Superior temporal gyrus (tissue), 1 donor: ENCODE measurements at regions not wholly inside any gene's neighbourhood (a gene's known extent, or its start where the extent isn't known, plus 50 kb on each side); places are given as distances from the start of the nearest gene placed in this dataset.
"Not testable (repeated sequence)": the region's sequence is repeated elsewhere in the genome, so short reads cannot be mapped to it uniquely, and the experiment has no call there.

ENCODE experiments used
- DNase-seq: peaks from one replicate; pipeline ENCODE4 v3.0.0-alpha.2; 2016; ENCODE audit errors: extremely low spot score

DNA sequence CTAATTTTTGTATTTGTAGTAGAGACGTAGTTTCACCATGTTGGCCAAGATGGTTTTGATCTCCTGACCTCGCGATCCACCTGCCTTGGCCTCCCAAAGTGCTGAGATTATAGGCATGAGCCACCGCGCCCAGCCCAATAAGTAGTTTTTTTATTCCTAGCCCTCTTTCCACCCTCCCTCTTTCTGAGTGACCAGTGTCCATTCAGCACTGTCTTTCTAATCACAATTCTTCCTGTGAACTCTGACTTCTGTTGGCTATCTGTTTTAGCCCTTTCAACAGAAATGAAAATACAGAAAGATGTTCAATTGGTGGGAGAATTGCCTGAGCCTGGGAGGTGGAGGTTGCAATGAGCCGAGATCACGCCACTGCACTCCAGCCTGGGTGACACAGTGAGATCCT, 122.3 kb upstream of the LIFR start:
- DNase-seq, result peak; percentile 66

DNA sequence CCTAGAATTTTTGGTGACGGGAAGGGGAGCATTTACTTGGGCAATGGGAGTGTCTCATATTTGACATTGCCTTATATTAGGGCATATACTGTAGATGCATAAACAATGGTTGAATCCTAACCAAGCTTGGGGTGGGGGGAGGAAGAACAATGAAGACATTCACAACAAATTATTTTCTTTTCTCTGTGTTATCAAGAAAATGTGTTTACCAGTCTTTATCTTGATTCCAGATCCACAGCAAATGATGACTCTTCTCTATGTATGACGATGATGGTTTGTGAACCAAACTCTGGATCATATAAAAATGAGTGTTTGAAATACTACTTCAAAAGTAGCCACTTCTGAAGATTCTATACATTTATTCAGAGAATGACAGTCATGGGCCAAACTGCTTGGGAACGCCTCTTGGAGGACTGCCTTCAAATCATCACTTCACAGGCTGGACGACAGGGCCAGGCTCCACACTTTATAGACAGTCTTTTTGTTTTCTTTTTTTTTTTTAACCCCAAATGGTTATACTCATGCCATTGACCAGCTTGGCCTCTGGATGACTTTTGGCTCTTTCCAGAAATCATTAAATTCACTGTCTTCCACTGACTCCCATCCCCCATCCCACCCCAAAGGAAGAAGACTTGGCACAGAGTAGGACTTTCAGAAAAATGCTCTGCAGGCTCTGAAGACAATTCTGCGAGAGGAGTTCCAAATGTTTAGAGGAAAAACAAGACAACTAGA, 123.8 kb upstream of the LIFR start:
- DNase-seq, result peak; percentile 85

DNA sequence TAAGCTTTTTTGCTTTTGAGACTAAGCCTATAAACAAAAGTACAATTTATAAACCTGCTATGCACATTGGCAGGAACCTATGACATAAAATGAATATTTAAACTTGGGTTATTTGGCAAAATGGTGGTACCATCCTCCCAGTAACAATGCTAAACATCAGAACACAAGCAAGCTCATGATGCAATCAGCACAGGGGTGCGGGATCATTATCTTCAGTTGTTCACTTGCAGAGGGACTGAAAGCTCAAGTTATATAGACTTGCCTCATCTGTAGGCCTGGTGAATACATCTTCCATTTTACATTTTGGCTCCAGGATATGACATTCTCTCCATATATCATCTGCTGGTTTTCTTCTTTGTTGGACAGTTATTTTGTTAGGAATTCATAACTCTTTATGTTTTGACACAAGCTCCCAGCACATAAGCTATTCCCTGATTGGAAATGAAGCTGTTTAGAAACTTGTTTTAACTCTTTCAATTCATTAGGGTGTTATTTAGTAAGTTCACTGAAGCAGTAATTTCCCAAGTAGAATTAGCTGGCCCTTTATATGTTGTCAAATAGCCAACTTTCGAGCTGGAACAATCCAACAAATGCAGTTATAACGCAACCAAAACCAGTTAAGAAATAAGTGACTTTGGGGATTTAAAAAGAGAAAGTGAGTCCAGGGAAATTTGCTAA, 124.7 kb upstream of the LIFR start:
- peak; percentile 56 for DNase-seq

DNA sequence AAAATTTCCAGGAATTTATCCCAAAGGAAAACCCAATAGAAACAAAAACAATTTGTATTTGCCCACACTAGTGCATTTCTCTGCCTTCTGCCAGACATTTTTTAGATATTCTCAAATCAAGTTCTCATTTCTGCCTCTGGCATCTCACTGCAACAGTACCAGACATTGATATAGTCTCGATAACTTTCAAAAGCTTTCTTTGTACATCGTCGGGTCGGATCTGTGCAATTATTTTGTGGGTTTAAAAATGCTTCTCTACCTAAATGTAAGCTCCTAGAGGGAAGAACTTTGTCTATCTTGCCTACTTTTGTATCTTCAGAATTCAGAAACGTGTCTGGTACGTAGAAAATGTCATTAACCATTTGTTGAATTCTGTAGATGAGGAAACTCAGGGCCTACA, 125.5 kb upstream of the LIFR start:
- peak; percentile 49 for DNase-seq

DNA sequence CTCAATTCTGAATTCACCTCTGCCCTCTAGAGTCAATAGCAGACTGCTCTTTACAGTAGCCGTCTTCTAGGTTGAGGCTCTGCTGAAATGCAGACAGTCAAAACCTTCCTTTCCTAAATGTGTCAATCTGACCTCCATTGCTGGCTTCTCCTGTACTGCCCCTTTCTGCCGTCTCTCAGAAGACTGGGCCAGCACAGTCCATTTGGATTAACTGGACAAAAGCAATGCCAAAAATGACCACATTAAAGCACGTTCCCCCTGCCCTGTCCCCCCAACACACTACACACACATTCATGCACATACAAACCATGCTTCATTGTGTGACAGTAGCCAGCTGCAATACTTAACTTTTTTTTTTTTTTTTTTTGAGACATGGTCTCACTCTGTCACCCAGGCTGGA, 130.2 kb upstream of the LIFR start:
- no peak for DNase-seq

DNA sequence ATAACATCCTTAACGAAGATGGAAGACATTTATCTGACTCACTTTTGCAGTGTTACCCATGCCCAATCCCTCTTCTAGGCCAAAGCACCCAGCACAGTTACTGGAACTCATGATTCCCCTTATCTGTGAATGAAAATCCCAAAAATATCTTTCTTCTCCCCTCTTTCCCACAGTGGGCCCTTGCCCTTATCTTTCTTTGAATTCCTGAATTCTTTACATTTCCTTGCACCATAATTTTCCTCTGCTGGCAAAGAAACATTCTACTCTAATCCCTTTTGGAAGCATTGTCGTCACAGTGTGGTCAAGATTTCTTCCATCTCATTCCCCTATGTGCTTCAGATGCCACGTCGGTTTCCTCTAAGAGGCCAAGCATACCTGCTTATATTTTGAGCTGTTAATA, 135.9 kb upstream of the LIFR start:
- no peak for DNase-seq

DNA sequence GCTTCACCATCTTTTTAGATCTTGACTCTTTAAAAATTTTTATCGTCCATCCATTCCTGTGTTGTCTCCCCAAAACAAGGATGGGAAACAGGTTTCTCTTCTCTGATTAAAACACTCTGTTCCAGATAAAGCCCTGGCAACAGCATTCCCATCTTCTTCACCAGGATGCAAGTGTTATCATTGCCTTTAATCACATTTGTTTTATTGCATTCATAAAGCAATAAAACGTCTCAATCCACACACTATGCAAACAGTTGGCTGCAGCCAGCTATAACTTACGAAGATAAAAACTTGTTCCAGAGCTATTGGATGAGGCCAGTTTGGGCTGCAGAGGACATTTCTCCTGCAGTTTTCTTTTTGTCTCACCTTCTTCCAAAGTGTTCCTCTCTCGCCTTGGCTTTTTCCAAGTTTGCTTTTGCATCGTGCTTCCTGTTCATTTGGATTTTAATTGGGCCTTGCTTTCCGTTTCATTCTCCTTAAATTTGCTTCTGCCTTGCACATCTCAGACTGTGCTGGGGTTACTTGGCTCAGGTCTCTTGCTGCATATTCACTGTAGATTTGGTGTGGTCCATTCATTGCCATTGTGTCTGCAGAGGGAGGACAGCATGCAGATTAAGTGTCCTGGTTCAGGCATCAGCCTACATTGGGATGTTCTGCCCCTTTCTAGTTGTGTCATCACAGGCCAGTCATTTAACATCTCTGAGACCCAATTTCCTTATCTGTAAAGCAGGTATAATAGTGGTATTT, 136.5 kb upstream of the LIFR start:
- DNase-seq, result no peak

DNA sequence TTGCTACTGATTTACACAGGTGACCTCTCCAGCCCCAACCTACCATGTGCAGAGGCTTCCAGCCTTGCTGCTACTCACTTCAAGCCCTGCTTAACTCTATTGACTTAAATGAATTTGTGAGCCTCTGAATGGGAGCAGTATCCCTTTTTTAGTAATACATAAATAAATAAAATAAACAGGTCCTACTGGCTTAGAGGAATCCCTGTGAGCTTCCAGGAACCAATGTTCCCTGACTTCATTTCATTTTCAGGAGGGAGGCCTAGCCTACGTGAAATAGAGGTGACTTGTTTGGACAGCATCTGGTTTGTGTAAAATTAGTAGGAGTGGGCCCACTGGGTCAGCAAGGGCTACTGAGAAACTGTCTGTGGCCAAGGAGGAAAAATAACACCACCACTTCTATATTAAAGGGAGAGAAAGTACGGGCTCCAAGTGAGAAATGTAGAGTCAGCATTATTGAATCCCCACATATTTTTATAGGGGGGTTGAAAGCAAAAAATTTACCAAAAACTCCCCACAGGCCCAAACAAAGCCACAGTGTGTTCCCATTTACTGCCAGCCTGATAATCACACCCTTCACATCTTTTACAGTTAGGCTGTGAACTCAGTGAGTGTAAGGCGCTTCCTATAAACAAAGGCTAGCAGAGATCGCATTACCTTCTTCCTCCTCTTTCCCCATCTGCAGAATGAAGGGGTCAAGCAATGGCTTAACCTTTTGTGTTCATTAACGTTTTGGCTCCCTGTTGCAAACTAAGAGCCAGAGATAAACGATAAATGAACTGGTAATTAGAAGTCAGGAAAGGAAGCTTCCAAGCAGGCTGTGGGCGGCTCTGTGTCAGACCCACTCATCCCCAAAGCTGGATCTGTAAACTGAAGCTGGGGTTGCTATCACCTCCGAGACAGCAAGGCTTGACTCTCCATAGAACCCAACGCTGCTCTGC, 138.8 kb upstream of the LIFR start:
- DNase-seq, result no peak

DNA sequence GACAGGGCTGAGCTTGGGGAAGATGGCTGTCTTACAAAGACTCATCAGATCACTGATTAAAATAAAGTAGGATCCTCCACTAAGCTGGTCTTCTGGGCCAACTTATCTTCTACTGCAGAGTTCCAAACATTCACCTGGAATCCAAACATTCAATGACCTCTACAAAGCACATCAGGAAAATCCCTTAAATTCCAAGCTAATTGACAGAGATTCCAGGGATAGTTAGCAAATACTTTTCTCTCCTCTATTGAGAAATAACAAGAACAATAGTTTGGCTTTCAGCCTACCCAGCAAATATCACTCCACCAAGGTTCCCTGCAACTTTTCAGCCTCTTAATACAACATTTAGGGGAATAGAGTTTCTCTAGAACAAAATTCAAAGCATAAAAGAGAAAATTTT, 140.6 kb upstream of the LIFR start:
- no peak for DNase-seq

DNA sequence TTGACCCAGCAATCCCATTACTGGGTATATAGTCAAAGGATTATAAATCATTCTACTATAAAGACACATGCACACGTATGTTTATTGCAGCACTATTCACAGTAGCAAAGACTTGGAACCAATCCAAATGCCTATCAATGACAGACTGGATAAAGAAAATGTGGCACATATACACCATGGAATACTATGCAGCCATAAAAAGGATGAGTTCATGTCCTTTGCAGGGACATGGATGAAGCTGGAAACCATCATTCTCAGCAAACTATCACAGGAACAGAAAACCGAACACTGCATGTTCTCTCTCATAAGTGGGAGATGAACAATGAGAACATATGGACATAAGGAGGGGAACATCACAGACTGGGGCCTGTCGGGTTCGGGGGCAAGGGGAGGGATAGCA, 140.3 kb upstream of the OSMR start:
- DNase-seq, result not testable (repeated sequence)

DNA sequence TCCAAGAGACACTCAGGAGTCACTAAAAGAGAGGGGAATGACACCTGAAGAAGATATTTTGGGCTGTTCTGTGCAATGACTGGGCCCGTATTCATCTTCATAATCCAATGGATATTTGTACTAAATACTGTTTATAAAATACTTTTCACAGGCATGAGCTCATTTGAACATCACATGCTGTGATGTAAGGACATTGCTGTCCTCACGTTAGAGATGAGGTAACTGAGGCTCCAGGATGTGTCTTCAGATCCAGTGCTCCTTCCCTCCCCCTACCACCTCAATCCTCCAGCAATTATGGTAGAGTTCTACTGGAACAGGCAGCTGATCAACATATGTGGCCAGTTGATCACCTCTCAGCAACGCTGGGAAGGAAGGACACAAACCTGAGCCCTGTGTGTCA, 139.4 kb upstream of the OSMR start:
- DNase-seq, result no peak

DNA sequence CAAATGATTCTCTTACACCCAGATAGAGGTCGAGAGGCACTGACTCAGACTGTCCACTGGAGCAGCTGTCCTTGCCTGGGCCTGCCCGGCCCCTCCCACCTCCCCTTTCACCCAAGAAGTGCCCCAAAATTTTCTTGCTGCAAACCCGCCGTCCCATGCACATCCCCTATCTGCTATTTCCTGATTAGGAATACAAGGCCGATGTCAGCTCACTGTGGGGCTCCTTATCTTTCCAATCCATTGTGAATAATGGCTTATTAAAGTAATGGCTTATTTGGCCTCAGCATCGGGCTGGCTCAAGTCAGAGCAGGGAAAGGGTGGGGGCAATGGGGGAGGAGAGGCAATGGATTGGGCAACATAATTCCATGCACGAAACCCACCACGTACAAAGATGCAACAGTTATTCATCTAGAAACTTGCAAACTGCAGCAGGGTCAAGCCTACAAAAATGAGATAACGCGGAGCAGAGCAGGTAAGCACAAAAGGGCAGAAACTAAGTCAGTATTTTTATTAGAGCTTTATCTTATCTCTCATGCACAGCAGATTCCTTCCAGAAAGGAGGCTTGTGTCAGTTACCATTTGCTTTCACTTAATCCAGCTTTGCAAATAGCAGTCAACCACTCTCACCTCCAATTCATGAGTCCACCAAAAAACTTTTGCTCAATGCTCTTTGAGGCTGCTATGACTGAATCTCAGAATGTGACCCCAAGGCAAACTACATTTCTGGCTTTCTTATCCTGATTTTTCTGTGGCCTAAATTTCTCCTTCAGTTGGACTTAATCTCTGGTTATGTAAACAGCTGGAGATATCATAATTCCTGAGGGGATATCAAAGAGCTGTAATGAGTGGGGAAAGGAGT, 138.2 kb upstream of the OSMR start:
- DNase-seq, result no peak

DNA sequence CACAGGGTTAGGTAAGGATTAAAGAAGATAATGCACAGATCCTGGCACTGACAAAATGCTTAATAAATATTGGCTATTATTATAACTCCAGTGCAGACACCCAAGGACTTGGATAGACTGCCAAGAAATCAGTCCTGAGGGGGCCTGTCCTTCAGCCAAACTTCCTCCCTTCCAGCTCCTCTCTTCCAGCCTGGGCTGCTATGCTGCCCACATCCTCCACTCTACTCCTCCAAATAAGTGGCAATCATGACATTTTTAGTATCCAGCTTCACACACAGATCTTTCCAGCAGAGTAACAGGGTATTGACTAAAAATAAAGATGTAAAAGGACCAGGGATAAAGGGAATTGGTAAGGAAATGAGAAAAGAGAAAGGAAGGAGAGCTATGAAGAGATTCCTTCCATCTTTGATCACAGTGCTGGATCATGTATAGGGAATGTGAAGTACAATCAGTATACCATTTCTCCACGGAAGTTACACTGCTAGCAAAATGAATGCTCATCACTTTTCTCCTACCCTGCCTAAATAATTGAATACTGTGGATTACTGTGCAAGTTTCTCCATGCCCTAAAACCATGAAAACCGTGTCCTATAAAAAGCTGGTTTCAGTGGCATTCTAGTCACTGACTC, 136.0 kb upstream of the OSMR start:
- DNase-seq, result peak; percentile 49

DNA sequence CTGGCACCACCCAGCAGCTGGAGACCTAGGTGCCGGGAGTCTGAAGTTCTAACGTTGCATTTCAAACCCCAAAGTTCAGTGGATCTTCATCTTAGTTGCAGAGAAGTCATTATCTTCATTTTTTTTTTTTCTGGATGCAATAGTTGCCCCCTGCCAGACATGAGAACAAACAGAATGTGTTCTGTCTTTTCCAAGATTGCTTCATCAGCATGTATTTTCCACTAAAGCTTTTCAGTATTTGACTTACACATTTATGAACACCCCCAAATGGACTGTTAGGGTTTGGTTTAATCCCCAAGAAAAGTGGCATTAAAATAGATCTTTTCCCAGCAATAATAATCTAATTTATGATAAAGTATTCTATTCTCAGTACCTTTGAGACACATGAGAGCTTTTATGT, 135.2 kb upstream of the OSMR start:
- no peak for DNase-seq

DNA sequence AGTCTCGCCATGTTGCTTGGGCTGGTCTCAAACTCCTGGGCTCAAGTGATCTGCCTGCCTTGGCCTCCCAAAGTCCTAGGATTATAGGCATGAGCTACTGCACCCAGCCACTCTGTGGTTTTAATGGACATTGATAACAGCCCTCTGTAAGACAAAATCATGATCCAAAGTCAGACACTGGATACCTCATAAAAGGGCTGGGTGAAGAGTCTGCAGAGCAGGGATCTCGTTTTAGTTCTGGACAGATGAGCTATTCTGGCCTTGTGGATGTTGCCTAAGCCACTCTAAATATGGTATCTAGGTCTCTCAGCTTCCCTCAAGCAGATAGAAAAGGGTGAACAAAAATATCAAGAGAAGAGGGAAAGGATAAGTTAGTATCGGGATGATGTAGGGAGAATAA, 133.4 kb upstream of the OSMR start:
- DNase-seq, result no peak

DNA sequence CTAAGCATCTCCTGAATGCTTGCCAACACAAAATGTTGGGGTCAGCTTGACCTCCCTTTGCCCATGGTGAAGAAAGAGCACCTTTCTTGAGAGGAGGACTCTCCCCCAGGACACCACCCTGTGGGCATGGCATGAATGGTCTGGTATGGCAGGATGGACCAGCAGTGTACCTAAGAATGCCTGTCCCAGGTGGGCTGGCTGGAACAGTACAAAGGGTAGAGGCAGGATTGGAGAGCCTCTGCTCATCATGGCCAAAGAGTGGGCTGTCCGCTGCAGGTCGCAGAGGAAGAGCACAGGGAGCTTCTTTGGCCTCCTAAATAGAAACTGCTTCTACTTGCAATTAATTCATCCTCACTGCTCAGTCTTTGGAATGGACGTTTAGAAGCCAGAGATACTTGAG, 131.6 kb upstream of the OSMR start:
- DNase-seq, result no peak

DNA sequence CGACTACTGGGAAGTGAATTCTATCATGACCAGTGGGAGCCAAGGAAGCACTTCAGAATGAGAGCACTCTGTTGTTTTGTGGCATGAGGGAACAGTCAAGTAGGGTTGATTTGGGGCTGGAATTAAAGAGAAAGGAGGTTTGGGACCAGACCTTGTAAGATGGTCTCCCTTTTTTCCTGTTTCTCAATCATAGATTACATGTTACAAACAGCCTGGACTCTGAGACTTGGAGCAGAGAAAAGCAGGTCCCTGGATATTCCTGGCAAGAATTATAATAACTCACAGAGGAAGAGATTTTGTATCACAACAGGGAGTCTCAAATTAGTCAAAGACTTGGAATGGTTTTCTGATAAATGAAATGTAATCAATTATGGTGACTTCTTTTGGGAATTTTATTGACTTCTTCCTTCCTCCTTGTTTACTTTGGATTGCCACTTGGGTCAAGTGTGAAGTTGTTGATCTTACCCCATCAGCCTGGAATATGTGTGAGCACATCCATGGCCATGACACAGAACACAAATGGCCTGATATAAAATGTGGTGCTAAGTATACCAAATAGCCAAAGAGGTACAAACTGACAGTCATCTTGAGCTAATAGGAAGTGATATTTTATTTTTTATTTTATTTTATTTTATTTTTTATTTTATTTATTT, 131.0 kb upstream of the OSMR start:
- DNase-seq, result no peak

DNA sequence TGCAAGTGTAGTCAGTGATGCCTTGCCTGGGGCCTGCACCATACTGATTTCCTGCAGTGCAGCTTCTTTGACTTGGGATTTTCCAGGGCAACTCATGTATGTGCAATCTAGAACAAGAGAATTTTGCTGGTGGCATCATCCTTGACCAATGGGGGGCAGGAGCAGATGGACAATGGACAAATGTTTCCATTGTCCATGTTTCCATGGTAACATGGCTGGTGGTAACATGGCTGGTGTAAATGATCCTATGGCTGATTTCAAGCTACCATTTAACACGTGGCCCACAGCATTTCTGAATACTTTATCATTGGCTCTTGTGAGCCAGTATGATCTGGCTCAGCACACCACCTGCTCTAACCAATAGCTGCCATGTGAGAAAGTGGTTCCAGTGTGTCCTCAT, 130.1 kb upstream of the OSMR start:
- peak; percentile 89 for DNase-seq

DNA sequence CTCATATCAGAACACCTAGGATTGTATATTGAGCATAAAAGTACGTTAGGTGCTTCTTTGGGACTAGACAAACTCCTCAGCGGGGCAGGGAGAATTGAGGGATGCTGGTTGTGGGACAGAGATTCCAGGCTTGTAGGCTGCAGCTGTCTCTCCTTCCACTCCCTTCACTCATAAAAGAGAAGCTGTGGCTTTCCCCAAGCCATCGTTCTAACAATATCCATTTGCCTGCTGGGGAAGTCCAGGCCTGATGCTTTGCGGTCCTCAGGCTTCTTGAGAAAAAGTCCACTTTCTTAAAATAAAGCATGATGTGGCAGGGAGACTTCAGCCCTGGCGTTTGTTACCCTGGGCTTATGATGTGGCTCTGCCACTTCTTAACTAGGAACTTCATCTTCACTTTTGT, 129.3 kb upstream of the OSMR start:
- no peak for DNase-seq
